ENCODE measurements at regions not wholly inside any gene's neighbourhood (a gene's known extent, or its start where the extent isn't known, plus 50 kb on each side); places are given as distances from the start of the nearest gene placed in this dataset.

DNA sequence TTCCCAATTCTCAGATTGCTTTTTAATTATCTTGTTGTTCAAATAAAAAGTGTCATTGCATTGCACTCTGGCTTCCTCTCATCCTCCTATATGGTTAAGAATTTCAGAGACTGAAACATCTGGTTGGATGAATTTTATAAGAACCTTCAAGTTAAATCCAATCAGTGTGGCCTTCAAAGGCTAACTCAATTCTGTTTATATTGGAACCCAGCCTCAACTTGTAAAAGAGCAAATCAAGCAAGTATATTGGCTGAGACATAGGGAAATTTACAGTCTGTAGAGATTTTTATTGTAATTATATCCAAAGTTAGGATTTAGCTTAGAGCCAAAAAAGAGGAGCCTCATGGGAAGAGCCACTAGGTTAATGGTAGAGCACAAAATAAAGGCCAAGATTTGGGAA is 159.9 kb upstream of the FER start:
- TF ChIP-seq, protein P1, sequence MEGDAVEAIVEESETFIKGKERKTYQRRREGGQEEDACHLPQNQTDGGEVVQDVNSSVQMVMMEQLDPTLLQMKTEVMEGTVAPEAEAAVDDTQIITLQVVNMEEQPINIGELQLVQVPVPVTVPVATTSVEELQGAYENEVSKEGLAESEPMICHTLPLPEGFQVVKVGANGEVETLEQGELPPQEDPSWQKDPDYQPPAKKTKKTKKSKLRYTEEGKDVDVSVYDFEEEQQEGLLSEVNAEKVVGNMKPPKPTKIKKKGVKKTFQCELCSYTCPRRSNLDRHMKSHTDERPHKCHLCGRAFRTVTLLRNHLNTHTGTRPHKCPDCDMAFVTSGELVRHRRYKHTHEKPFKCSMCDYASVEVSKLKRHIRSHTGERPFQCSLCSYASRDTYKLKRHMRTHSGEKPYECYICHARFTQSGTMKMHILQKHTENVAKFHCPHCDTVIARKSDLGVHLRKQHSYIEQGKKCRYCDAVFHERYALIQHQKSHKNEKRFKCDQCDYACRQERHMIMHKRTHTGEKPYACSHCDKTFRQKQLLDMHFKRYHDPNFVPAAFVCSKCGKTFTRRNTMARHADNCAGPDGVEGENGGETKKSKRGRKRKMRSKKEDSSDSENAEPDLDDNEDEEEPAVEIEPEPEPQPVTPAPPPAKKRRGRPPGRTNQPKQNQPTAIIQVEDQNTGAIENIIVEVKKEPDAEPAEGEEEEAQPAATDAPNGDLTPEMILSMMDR (IDR thresholded peaks at IDR 0.05; ENCODE audit: low read depth, low read length): no peak
- H3K4me3 ChIP-seq (ENCODE audit: low read depth, low read length): no peak overlapping the region

DNA sequence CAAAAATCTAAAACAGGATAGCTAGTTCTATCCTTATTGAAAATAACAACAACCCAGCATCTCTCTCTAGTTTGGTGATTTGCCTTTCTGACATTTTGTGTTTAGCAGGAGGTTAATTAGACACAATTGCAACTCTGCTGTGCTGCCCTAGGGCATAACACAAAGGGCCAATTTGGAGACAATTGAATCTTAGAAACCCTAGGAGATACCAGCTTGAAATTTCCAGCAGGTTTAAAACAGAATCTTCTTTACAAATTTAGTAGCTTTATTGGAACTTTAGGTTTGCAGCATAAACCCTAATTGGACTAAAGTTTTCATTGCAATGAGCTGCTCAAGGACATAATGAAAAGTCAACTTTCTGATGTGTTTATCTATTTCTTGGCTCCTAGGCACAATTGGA is 166.7 kb upstream of the FER start:
- no peak overlapping the region for H3K4me3 ChIP-seq (ENCODE audit: low read depth, low read length)
- TF ChIP-seq, protein P1 (IDR thresholded peaks at IDR 0.05; ENCODE audit: low read depth, low read length): no peak

DNA sequence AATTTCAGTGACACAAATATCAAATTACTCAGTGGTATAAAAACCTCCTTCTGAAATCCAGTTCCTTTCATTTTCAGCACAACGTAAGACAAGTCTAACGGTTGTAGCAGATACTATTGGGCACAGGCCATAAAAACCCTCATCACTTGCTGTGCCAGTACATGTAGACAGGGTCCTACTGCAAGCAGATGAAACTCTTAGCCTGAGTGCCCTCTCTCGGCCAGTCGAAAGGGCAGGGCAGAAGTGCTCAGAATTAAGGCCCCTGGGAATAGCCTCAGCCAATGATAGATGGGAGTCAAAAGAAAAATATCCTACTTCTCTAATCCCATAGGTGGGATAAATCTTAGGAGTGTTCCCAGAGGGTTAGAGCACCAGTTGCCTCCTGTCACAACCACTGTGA is 168.5 kb upstream of the FER start:
- TF ChIP-seq, protein P1 (IDR thresholded peaks at IDR 0.05; ENCODE audit: low read depth, low read length): no peak
- no peak overlapping the region for H3K4me3 ChIP-seq (ENCODE audit: low read depth, low read length)

DNA sequence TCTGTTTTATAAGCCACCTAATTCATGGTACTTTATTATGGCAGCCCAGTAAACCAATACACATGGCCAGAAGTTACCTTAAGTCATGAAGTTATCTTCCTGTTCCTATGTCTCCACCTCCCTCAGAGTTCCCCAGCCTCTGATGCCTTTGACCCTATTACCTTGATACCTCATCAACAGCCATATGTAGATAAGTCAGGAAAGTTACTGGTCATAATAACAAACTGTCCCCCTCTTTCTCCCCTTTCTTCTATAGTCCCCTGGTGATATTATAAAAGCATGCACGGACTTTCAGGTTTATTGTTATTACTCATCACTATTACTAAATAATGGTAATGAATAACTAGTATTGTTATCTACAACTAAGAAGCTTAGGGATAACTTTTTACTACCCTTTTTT is 168.9 kb upstream of the FER start:
- H3K4me3 ChIP-seq (ENCODE audit: low read depth, low read length): no peak overlapping the region
- TF ChIP-seq, protein P1 (IDR thresholded peaks at IDR 0.05; ENCODE audit: low read depth, low read length): no peak

DNA sequence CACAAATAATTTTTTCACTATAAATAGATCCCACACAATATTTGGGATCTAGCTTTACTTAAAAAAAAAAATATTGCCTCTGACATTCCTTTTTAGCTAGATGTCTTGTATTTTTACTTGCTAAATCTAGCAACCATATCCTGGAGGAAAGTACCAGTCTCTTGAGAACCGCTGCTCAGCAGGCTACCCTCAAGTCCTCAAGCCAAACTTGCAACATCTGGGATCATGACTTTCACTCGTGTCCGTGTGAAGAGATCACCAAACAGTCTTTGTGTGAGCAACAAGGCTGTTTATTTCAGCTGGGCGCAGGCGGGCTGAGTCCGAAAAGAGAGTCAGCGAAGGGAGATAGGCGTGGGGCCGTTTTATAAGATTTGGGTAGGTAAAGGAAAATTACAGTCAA is 180.3 kb upstream of the FER start:
- H3K4me3 ChIP-seq (ENCODE audit: low read depth, low read length): no peak overlapping the region
- TF ChIP-seq, protein P1 (IDR thresholded peaks at IDR 0.05; ENCODE audit: low read depth, low read length): no peak

DNA sequence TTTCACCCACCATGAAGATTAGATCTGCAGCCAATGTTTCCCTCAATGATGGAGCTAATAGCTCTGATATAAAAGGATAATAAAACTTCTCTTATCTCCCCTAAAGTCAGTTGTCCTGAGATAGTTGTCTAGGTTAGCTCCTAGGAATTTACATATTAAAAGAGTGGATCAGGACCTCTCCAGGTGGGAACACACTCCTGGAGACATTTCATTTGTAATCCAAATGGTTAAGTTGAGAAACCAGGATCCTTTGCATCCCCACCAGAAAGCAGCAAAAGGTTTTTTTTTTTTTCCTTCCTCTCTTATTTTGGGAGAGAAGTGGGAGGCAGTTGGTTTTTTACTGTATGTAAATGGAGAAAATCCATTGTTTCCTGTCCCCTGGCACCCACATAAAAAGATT is 182.5 kb upstream of the FBXL17 start:
- TF ChIP-seq, protein P1 (IDR thresholded peaks at IDR 0.05; ENCODE audit: low read depth, low read length): no peak
- no peak overlapping the region for H3K4me3 ChIP-seq (ENCODE audit: low read depth, low read length)

DNA sequence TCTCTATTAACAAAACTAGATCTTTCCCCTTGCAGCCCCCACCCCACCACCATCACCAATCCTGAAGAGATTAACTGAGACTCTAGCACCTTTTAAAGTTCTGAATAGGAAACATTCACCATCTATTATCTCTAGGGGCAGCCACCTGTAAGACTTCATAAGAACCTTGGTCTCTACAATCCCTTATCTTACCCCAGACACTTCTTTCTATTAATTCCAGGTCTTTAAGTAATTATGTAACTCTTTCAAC is 180.2 kb upstream of the FBXL17 start:
- H3K4me3 ChIP-seq (ENCODE audit: low read depth, low read length): no peak overlapping the region
- TF ChIP-seq, protein P1 (IDR thresholded peaks at IDR 0.05; ENCODE audit: low read depth, low read length): no peak
